GM18861 (cell line): ENCODE measurements at regions not wholly inside any gene's neighbourhood (a gene's known extent, or its start where the extent isn't known, plus 50 kb on each side); places are given as distances from the start of the nearest gene placed in this dataset.

Experiments
- ATAC-seq: cut with Tn5 transposase; IDR thresholded peaks from one replicate; pipeline ENCODE4 v1.9.1; 2021; ENCODE audit not compliant: unreplicated experiment

DNA sequence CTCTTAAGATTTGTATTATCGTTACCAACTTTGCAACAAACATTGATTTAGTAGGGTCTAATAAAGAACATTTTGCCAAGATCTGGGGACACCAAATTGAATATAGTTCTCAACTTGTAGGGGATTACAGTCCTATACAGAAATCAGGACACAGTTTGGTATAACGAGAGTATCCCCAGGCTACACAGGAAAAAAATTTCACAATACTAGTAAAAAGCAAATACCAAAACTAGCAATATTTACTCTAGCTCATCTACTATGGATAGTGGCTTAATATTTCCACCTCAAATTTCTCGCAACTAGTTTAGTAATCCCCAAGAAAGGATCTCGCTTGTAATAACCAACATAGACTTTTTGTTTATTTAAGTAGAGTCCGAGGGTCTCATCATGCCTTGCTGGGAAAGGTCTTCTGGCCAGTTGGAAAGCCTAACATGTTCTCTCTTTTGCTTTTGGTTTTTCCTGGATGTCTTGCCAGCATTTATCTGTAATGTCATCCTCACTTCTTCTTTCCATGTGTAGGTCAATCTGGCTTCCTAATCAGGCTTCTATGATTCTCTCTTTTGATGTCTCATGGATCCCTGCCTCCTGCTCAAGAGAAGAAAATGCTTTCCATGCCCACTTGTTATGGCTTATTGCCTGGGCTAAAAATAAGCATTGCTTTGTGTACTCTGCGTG lies 104.7 kb upstream of the KCNK2 start:
- no peak for ATAC-seq

- no peak for ATAC-seq
These were observed 103.3 kb upstream of the KCNK2 start for GRCh38 chr1:214979191-214979590.

GRCh38 chr1:214980921-214981320 lies 101.6 kb upstream of the KCNK2 start:
- ATAC-seq, result no peak

GRCh38 chr1:214983126-214983869 lies 99.2 kb upstream of the KCNK2 start:
- ATAC-seq, result no peak

DNA sequence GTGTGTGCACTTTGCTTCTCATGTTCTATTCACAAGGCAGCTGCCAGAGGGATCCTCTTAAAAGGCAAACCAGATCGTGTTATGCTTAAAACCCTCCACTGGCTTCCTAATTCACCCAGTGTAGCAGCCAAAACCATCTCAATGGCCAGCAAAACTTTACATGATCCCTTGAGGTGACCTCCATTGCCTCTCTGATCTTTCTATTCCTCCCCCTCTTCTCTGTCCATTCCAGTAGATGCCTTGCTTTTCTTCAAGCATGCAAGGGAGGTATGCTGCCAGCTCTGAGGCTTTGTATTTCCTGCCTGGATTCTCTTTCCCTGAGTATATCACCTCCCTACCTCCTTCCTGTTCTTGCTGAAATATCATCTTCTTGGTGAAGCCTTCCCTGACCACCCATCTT lies 93.2 kb upstream of the KCNK2 start:
- ATAC-seq, result no peak

- ATAC-seq, result no peak
These were observed 91.9 kb upstream of the KCNK2 start for GRCh38 chr1:214990619-214991018.

GRCh38 chr1:214991691-214992315 lies 90.7 kb upstream of the KCNK2 start:
- ATAC-seq, result no peak

DNA sequence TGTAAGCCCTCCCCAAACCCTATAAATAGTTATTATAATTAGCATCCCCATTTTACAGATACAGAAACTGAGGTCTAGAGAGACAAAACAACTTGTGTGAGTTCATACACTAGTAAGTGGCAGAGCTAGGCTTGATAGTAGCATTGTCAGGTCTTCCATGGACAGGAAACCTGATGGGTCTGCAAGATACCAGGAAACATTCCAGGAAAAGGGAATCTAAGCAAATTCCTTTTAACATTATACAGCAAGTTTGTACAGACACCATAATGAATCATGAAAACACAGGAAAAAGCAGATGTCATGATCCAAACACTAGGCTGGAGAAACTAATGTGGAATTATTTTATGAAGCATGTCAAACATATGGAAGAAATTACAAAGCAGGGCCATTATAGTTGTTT lies 89.1 kb upstream of the KCNK2 start:
- ATAC-seq, result no peak

DNA sequence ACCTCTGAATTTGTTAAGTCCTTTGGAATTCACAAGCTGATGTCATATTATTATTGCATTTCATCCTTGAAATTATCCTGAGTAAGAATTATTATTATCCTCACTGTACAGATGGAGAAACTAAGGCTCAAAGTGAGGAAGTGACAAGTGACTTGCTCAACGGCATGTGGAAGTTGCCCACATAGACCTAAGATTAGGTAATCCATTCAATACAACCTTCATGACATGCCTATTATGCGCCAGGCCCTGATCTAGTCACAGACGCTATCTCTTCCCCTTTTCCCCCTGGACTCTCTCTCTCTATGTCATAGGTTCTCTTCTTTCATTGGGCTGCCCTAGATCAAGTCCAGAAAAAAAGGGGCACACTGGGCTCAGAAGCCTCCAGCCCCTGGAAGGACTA lies 84.9 kb upstream of the KCNK2 start:
- ATAC-seq, result no peak

- peak; percentile 95 for ATAC-seq
These were observed 81.0 kb upstream of the KCNK2 start for GRCh38 chr1:215001419-215002021.

GRCh38 chr1:215002471-215002870 lies 80.1 kb upstream of the KCNK2 start:
- ATAC-seq, result no peak

DNA sequence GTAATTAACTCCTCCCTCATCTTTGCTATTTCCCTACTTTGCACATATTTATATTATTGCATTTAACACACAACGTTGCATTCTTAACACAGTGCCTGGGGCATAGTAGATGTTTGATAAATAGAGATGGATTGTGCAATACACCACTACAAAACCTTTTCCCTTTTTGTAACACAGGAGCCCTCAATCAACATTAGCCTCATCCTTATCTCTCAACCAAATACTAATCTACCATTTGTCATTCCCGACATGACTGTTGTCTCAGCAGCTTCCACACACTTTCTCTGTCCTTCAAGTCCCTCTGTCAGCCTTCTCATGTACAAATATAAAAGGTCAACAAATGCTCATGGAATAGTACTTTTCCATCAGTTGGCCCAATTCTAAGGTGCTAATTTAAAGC lies 78.9 kb upstream of the KCNK2 start:
- ATAC-seq, result no peak

DNA sequence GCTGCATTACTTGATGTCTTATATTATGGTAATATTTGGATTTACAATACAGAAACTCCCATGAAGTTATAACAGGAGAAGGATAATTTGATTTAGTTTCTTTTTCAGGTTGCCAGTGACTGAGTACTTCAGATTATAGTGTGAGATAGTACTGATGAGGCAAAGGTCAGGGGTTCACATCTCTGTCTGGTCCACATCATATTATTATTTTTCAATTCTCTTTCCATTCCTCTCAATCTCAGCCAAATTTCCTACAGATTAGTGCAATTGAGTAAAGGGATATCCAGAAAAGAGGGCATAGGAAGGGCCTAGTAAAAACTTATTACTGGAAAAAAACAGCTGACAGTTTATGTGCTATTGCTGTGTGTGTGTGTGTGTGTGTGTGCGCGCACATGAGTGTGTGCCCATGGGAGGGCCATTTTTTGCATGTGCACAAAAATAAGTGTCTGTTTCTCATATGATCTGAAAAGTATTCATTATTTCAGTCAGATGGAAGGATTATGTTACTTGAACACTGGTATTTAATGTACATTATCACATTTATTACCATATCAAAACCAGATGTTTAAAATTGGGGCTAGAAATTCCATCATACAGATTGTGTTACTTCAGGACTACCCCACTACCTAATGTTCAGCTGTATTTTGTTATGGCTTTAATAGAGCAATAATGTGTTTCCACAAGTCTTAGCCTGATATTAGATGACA lies 78.3 kb upstream of the KCNK2 start:
- no peak for ATAC-seq

GRCh38 chr1:215005078-215005477 lies 77.5 kb upstream of the KCNK2 start:
- ATAC-seq, result no peak

DNA sequence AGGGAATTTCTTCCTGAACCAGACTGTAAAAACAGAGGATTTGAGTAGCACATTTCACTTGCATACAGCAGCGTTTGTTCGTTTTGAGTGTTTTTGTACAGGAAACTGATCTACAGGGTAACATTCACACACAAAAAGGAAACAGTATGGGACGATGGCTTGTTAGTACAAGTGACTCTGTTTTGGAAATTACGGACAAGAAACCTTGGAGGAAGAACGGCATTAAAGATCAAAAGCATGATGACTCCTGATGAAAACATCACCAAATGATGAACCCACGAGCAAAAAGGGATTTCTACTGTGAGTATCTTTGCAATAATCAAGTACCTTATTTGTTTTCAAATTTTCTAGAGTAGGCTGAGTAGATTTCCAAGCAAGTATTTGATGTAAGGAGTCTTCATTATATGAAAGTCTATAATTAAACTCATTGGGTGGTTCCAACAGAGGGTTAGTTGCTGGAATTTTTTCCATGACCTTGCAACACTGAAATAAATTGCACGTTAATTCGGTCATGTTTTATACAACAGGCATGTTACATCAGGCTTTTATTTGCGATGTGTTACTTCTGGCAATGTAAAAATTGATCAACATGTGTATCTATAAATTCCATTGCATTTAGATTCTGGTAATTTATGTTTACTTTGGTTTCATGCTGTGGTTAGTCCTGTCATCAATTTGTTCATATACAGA lies 76.7 kb upstream of the KCNK2 start:
- ATAC-seq, result no peak

- no peak for ATAC-seq
These were observed 74.7 kb upstream of the KCNK2 start for GRCh38 chr1:215007880-215008279.

GRCh38 chr1:215018555-215018954 lies 64.0 kb upstream of the KCNK2 start:
- no peak for ATAC-seq

DNA sequence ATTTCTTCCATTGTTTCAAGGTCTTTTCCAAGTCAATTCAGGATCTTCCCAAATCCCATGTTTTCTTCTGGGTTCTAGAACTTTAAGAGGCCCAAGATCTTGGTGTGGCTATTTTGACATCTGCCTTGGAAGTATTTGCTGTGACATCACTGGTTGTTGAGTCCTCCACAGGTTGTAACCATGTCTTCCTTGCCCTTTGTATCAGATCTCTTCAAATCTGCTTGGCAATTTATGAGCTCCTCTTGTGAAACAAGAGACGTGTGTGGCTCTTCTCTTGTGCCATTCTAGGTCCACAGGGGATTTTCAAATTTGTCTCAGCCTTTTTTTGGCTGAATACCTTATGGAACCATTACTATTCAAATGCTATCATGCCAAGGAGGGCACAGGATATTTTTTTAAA lies 60.3 kb upstream of the KCNK2 start:
- ATAC-seq, result no peak

DNA sequence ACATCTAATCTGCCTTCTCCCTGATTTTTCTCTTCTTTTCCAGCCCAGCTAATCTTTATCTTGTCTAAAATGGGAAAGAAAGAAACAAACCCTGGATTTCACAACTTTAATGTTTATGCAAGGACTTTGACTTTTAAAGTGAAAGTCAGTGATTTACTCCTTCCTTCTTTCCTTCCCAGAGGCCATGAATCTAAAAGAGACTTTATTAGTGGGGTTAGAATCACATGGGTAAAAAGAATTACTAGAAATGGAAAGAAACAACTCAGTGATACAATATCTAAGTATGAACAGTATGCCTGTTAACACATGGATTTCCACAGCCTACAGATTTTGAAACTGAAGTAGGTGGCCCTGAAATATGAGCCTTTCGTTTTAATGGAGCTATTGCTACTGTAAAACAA lies 59.8 kb upstream of the KCNK2 start:
- no peak for ATAC-seq

- ATAC-seq, result no peak
These were observed 59.2 kb upstream of the KCNK2 start for GRCh38 chr1:215023155-215023832.
